ENCODE measurements at regions not wholly inside any gene's neighbourhood (a gene's known extent, or its start where the extent isn't known, plus 50 kb on each side); places are given as distances from the start of the nearest gene placed in this dataset.

DNA sequence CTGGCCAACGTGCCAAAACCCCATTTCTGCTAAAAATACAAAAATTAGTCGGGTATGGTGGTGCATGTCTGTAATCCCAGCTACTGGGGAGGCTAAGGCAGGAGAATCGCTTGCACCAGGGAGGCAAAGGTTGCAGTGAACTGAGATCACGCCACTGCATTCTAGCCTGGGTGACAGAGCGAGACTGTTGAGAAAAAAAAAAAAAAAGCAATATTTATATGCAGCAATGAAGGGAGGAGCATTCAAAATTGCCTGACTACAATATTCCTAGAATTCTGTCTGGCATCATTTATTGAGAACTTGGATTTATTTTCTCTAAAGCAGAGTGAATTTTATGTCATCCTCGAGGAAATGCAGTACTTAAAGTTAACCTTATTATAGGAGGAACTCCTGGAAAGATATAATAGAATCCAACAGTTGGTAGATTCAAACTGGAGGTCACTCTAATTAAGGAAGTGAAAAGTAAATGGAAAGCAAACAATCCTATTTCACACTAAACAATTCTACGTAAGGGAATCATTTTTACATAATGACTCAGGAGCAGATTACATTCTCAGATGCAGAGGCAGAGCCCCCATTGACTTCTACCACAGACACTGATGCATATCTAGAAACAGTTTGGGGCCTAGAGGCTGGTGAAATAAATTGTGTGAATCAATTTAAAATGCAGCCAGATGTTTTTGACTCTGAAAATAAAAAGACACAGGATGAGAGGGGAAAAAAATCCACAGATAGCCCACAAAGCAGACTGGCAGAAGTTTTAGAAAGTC, 82.1 kb upstream of the FHIT start:
- TF ChIP-seq, protein P1, sequence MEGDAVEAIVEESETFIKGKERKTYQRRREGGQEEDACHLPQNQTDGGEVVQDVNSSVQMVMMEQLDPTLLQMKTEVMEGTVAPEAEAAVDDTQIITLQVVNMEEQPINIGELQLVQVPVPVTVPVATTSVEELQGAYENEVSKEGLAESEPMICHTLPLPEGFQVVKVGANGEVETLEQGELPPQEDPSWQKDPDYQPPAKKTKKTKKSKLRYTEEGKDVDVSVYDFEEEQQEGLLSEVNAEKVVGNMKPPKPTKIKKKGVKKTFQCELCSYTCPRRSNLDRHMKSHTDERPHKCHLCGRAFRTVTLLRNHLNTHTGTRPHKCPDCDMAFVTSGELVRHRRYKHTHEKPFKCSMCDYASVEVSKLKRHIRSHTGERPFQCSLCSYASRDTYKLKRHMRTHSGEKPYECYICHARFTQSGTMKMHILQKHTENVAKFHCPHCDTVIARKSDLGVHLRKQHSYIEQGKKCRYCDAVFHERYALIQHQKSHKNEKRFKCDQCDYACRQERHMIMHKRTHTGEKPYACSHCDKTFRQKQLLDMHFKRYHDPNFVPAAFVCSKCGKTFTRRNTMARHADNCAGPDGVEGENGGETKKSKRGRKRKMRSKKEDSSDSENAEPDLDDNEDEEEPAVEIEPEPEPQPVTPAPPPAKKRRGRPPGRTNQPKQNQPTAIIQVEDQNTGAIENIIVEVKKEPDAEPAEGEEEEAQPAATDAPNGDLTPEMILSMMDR (tag by site-specific recombination; IDR thresholded peaks at IDR 0.05): no peak
- TF ChIP-seq YY1 (tag by site-specific recombination; IDR thresholded peaks at IDR 0.05): no peak

Data from HEK293 (cell line).